ENCODE measurements at regions not wholly inside any gene's neighbourhood (a gene's known extent, or its start where the extent isn't known, plus 50 kb on each side); places are given as distances from the start of the nearest gene placed in this dataset.
"Not testable (repeated sequence)": the region's sequence is repeated elsewhere in the genome, so short reads cannot be mapped to it uniquely, and the experiment has no call there.

- TF ChIP-seq POLR2A (IDR thresholded peaks at IDR 0.05): not testable (repeated sequence)
- TF ChIP-seq, protein P1, sequence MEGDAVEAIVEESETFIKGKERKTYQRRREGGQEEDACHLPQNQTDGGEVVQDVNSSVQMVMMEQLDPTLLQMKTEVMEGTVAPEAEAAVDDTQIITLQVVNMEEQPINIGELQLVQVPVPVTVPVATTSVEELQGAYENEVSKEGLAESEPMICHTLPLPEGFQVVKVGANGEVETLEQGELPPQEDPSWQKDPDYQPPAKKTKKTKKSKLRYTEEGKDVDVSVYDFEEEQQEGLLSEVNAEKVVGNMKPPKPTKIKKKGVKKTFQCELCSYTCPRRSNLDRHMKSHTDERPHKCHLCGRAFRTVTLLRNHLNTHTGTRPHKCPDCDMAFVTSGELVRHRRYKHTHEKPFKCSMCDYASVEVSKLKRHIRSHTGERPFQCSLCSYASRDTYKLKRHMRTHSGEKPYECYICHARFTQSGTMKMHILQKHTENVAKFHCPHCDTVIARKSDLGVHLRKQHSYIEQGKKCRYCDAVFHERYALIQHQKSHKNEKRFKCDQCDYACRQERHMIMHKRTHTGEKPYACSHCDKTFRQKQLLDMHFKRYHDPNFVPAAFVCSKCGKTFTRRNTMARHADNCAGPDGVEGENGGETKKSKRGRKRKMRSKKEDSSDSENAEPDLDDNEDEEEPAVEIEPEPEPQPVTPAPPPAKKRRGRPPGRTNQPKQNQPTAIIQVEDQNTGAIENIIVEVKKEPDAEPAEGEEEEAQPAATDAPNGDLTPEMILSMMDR (IDR thresholded peaks at IDR 0.05 in 4 of 5, conservative IDR thresholded peaks at IDR 0.05 in 1 of 5): not testable (repeated sequence)
Measured at GRCh38 chr6:58090067-58090466, 772.6 kb downstream of the PRIM2 start.

Data from gastrocnemius medialis (tissue), 4 donors.